ENCODE measurements at regions not wholly inside any gene's neighbourhood (a gene's known extent, or its start where the extent isn't known, plus 50 kb on each side); places are given as distances from the start of the nearest gene placed in this dataset.

- Histone ChIP-seq H3K14ac (ENCODE audit: insufficient read depth, low read length) (no peak overlapping the region), H3K4me2 (ENCODE audit: insufficient read depth, insufficient read length, low read length) (no peak overlapping the region), H3K23ac (ENCODE audit: insufficient read length, low read depth, low read length) (no peak overlapping the region), H3K9ac (ENCODE audit: extremely low read depth, insufficient read length, low read length) (no peak overlapping the region), H2AK5ac (ENCODE audit: insufficient read length, low read length) (no peak overlapping the region), H4K5ac (ENCODE audit: insufficient read length, low read depth, low read length) (no peak overlapping the region), H3K9me3 (ENCODE audit: control insufficient read depth, low read depth, low read length) (no peaks in the 10 kb centered on the region), H3K27me3 (ENCODE audit: insufficient read depth, low read length) (no peaks in the 10 kb centered on the region; the same call in 1 of the 2 replicates), H3T11ph (ENCODE audit: low read length) (no peak overlapping the region), H4K91ac (ENCODE audit: insufficient read length, low read depth, low read length) (no peak overlapping the region), H2BK12ac (ENCODE audit: insufficient read length, low read depth, low read length) (no peak overlapping the region), H3K4me1 (ENCODE audit: insufficient read depth, low read length) (no peaks in the 10 kb centered on the region), H2BK5ac (ENCODE audit: insufficient read length, low read length) (no peak overlapping the region), H3K18ac (ENCODE audit: insufficient read length, low read depth, low read length) (no peak overlapping the region), H4K20me1 (ENCODE audit: control insufficient read depth, insufficient read depth, insufficient read length) (no peaks in the 10 kb centered on the region), H2BK15ac (ENCODE audit: low read depth, low read length) (no peak overlapping the region), H2BK120ac (ENCODE audit: low read depth, low read length, poor library complexity, severe bottlenecking) (no peak overlapping the region), H3K23me2 (ENCODE audit: insufficient read length, low read depth, low read length, poor library complexity, severe bottlenecking) (no peaks in the 10 kb centered on the region), H3K56ac (ENCODE audit: insufficient read length, low read depth, low read length) (no peak overlapping the region), H3K27ac (ENCODE audit: insufficient read length, low read depth, low read length) (no peak overlapping the region), H2BK20ac (ENCODE audit: low read depth, low read length, poor library complexity, severe bottlenecking) (no peak overlapping the region), H4K8ac (replicated peaks; ENCODE audit: insufficient read length, low read depth, low read length) (no peak overlapping the region), H3K79me1 (ENCODE audit: insufficient read depth, low read depth, low read length, poor library complexity, severe bottlenecking) (no peaks in the 10 kb centered on the region), H2AFZ (ENCODE audit: low read length) (no peak overlapping the region), H3K4ac (ENCODE audit: low read depth, low read length) (no peak overlapping the region), H3K79me2 (ENCODE audit: insufficient read depth, low read length) (no peaks in the 10 kb centered on the region)
- no peak overlapping the region for H3K4me3 Mint-ChIP-seq
- no CpG with 5 or more reads among the region's 12 CpGs for WGBS (ENCODE audit: extremely low coverage, insufficient read length, low lambda C conversion rate)
- no peak for DNase-seq
- TF ChIP-seq, protein P1, sequence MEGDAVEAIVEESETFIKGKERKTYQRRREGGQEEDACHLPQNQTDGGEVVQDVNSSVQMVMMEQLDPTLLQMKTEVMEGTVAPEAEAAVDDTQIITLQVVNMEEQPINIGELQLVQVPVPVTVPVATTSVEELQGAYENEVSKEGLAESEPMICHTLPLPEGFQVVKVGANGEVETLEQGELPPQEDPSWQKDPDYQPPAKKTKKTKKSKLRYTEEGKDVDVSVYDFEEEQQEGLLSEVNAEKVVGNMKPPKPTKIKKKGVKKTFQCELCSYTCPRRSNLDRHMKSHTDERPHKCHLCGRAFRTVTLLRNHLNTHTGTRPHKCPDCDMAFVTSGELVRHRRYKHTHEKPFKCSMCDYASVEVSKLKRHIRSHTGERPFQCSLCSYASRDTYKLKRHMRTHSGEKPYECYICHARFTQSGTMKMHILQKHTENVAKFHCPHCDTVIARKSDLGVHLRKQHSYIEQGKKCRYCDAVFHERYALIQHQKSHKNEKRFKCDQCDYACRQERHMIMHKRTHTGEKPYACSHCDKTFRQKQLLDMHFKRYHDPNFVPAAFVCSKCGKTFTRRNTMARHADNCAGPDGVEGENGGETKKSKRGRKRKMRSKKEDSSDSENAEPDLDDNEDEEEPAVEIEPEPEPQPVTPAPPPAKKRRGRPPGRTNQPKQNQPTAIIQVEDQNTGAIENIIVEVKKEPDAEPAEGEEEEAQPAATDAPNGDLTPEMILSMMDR (conservative IDR thresholded peaks at IDR 0.05), result no peak
- no peak overlapping the region for H3K27ac Mint-ChIP-seq
- peaks cover 9% of the 10 kb centered on the region for H3K27me3 Mint-ChIP-seq (ENCODE audit: low read depth)
- H3K36me3 Mint-ChIP-seq (ENCODE audit: insufficient read depth in 1 of 3, low read depth in 3 of 3), result no peaks in the 10 kb centered on the region
- H3K4me1 Mint-ChIP-seq, result peaks cover 6 to 8% of the 10 kb centered on the region in 2 experiments
- H3K9me3 Mint-ChIP-seq, result no peaks in the 10 kb centered on the region; a peak in 1 of 5 replicates
These were observed 219.5 kb downstream of the TFAP2C start for GRCh38 chr20:56848561-56848960.
